GM11168 (cell line): ENCODE measurements at regions not wholly inside any gene's neighbourhood (a gene's known extent, or its start where the extent isn't known, plus 50 kb on each side); places are given as distances from the start of the nearest gene placed in this dataset.
"Not testable (repeated sequence)": the region's sequence is repeated elsewhere in the genome, so short reads cannot be mapped to it uniquely, and the experiment has no call there.

ENCODE experiments used
- in situ Hi-C: fragments of 300-500 bp; cut with MboI; formaldehyde crosslinking; loops from one replicate; pipeline ENCODE4 v1.12.0; 2022; ENCODE audit warnings: low sequenced_read_pairs; ENCODE audit not compliant: unreplicated experiment

DNA sequence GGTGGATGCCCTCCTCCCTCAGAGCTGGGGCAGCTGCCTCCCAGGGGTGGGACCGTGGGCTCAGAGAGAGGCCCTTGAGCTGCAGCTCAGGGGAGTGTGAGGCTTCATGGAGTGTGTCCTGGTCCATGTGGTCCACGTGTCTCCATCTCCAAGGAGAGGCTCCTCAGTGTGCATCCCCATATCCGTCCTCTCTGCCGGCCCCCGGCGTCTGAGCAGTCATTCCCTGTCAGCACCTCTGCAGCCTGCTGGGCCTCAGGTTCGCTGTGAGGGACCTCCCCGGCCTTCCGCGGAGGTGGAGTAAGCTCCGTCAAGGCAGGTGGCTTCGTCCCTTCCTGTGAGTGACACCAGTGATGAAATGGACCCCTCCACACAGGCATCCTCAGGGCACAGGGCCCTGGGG is 160.7 kb upstream of the POTEB2 start:
- in situ Hi-C loops, result not testable (repeated sequence)

- in situ Hi-C loops, result not testable (repeated sequence)
These were observed 158.3 kb upstream of the POTEB2 start for GRCh38 chr15:21024235-21024987.

DNA sequence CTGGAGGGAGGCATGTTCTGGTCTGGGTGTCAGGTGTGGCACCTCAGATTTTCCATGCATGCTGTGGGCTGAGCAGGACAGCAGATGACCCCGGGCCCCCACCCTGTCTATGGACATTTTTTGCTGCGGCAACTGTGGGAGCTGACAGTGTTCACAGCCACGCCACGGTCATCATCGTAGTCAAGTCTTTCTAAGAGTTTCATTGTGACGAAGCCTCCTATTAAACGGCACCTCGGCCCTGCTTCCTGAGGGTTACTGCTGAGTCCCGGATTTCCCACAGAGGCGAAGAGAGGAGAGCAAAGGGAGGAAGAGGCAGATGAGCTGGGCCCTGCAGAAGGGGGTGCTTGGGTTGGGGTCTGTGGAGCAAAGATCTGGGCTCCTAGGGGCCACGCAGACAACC is 152.1 kb upstream of the POTEB2 start:
- in situ Hi-C loops, result not testable (repeated sequence)

GRCh38 chr15:21017326-21017725 is 151.2 kb upstream of the POTEB2 start:
- in situ Hi-C loops, result not testable (repeated sequence)

GRCh38 chr15:21016589-21016988 is 150.5 kb upstream of the POTEB2 start:
- in situ Hi-C loops, result not testable (repeated sequence)

DNA sequence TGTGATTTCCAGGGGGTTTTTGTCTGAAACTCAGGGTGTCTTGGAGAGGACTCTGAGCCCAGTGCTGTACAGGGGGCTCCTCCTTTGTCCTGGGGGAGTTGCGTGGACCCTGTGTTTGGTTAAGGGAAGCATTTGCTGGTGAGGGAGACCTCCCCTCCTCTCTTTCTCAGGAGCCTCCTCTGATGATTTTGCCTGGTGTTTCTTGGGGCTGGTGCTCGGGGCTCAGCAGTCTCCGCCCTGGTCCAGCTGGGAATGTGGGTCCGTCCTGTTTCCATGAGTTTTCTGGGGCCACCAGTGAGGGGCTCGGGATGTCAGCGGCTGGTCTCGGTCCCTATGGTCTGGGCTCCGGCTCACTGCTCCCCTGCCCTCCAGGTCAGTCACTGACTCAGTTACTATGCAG is 149.1 kb upstream of the POTEB2 start:
- in situ Hi-C loops, result not testable (repeated sequence)

DNA sequence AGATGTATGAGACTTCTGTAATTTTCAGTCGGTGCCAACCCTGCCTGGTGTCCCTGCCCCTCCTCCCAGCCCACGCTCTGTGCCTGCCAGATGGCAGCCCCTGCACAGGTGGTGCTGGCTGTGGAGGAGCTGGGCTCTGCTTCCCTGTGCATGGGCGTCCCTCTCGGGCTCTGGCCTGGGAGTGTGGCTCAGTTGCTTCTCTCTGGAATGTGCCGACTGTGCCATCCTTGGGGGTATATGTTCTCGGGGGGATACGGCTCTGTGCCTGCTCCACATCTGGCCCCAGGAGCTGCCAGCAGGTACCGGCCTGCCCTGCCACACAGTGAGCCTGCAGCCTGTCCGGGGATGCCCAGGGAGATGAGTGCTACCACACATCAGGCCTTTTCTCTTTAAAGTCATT is 147.2 kb upstream of the POTEB2 start:
- in situ Hi-C loops, result not testable (repeated sequence)

DNA sequence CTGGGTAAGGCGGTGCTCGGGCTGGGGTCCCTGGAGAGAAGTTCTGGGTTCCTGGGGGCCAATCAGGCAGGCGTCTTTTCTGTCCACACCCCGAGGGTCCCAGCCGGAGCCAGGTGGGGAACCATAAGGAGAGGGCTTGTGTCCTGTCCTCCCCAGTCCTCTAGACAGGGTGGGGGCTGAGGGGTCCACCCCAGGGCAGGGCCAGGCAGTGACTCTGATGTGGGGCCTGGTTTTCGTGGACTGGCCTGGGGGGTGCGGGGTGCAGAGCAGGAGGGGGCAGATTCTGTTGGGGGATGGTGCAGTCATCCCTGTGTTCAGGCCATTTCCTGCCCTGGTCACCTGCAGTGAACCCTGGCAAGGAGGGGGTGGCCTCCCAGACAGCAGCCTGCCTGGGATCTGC is 143.5 kb upstream of the POTEB2 start:
- in situ Hi-C loops, result loop anchor here (10.0 kb wide), 1 partner anchor 1015 kb away; no protein-coding TSS in a partner anchor

GRCh38 chr15:21003459-21003858 is 137.3 kb upstream of the POTEB2 start:
- in situ Hi-C loops, result loop anchor here (10.0 kb wide), 1 partner anchor 1009 kb away; no protein-coding TSS in a partner anchor

DNA sequence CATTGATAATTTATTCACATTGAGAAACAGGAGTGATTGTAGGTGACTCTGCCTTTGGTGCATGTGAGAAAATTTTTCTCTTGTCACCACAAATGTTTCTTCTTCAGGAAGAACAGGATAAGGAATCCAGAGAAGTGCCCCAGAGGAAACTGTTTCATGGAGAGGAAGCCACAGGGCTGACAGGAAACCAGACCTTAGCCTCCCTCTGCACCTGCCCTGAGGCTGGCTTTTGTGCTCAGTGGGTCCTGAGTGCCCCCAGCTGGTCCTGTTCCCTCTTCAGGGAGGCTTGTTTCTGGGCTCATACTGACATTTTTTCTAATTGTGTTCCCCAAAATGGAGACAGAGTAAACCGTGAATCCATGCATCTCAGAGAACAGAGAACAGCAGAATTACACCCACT is 135.8 kb upstream of the POTEB2 start:
- in situ Hi-C loops, result loop anchor here (10.0 kb wide), 1 partner anchor 1007 kb away; no protein-coding TSS in a partner anchor

DNA sequence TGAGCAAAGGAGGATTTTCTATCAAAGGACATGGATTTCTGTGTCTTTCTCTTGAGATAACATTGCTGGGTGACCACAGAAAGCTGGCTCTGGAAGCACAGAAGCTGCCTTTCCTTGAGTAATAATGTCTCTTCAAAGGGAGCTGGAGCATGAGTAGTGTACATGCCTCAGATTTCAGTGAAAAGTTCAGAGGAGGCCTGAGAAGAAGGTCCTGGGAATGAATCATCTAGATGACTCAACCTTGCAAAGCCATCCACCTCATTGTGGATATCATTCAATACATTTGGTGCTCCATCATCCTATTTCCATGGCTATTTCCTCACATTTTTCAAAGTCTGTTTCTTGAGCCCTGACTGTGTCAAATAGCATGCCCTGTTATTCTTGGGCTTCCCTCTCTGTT is 125.6 kb upstream of the POTEB2 start:
- in situ Hi-C loops, result not testable (repeated sequence)

- in situ Hi-C loops, result not testable (repeated sequence)
These were observed 125.1 kb upstream of the POTEB2 start for GRCh38 chr15:20991253-20991652.

- in situ Hi-C loops, result not testable (repeated sequence)
These were observed 120.7 kb upstream of the POTEB2 start for GRCh38 chr15:20986775-20987174.

- in situ Hi-C loops, result not testable (repeated sequence)
These were observed 111.9 kb upstream of the POTEB2 start for GRCh38 chr15:20978057-20978456.

GRCh38 chr15:20972762-20973161 is 106.6 kb upstream of the POTEB2 start:
- in situ Hi-C loops, result loop anchor here (25.0 kb wide), 1 partner anchor 565 kb away; no protein-coding TSS in a partner anchor

DNA sequence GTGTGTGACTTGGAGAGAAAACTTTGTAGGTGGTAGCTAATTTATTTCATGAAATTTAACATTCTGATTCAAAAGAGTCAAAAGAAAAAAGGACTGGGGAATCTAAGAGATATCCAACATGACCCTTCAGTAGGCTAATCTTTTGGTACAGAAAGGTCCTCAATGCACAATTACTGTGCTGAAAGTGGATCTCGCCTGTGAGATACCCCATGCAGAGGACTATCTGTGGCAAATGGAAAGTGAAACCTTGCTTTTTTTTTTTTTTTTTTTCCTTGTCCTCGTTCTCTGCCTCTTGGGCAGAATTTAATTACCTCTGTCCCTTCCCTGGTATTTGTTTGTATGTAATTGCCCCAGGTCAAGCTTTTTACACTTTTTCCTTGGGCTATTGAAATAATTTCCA is 93.2 kb upstream of the POTEB2 start:
- in situ Hi-C loops, result loop anchor here (25.0 kb wide), 1 partner anchor 578 kb away; no protein-coding TSS in a partner anchor

DNA sequence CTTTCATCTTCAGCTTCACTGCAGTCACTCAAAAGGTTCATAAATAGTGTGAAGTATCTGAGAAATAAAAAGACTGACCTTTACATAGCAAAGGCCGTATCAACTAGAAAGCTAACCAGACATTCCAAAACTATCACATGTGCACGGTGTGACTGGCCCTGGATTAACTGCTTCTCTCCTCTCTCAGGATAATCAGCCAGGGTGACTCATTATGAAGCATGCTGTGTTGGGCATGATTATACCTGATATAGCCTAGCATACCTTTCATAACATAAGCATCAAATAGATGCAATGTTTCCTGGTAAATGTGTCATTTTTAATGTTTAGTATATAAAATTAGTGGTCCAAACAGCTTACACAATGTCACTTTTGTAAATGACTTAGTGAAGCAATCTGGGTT is 63.2 kb upstream of the POTEB2 start:
- in situ Hi-C loops, result not testable (repeated sequence)
